Mesothelial cell of epicardium (in vitro differentiated cells): ENCODE measurements at regions not wholly inside any gene's neighbourhood (a gene's known extent, or its start where the extent isn't known, plus 50 kb on each side); places are given as distances from the start of the nearest gene placed in this dataset.

Source experiments
- DNase-seq, 2 experiments: peaks; one replicate each; pipeline ENCODE4 v3.0.0; 2021; ENCODE audit warnings: low spot score in 2 of 2; ENCODE audit not compliant: unreplicated experiment in 2 of 2
- H3K27ac Mint-ChIP-seq: 2 replicates; pipeline ENCODE4 v1.8.0; 2021; ENCODE audit warnings: mixed read lengths
- H3K27me3 Mint-ChIP-seq: 2 replicates; pipeline ENCODE4 v1.8.0; 2021; ENCODE audit warnings: low read depth, mixed read lengths
- H3K36me3 Mint-ChIP-seq: 2 replicates; pipeline ENCODE4 v1.8.0; 2021; ENCODE audit warnings: mixed read lengths
- H3K4me1 Mint-ChIP-seq: 2 replicates; pipeline ENCODE4 v1.8.0; 2021; ENCODE audit warnings: mixed read lengths
- H3K4me3 Mint-ChIP-seq: 2 replicates; pipeline ENCODE4 v1.8.0; 2021; ENCODE audit warnings: mild to moderate bottlenecking, moderate library complexity, mixed read lengths
- H3K9me3 Mint-ChIP-seq: 2 replicates; pipeline ENCODE4 v1.8.0; 2021; ENCODE audit warnings: mixed read lengths
- TF ChIP-seq, protein P1 (sequence below): fragments of 200-600 bp; sonication (generic); IDR thresholded peaks from one replicate; pipeline ENCODE4 v1.5.0; 2021; ENCODE audit warnings: antibody characterized with exemption; ENCODE audit not compliant: unreplicated experiment

DNA sequence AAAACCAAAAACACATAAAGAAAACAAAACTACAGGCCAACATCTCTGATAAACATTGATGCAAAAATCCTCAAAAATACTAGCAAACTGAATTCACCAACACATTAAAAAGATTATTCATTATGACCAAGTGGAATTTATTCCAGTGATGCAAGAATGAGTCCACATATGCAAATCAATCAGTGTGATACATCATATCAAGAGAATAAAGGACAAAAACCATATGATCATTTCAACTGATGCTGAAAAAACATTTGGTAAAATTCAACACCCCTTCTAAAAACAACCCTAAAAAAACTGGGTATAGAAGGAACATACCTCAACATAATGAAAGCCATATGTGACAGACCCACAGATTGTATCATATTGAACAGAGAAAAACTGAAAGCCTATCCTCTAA is 265.6 kb upstream of the DCBLD2 start:
- Mint-ChIP-seq H3K4me3 (no peak overlapping the region), H3K9me3 (peaks cover 4% of the 10 kb centered on the region), H3K36me3 (no peaks in the 10 kb centered on the region), H3K27me3 (peaks cover 3% of the 10 kb centered on the region), H3K27ac (no peak overlapping the region), H3K4me1 (no peaks in the 10 kb centered on the region)
- DNase-seq = no peak
- TF ChIP-seq, protein P1, sequence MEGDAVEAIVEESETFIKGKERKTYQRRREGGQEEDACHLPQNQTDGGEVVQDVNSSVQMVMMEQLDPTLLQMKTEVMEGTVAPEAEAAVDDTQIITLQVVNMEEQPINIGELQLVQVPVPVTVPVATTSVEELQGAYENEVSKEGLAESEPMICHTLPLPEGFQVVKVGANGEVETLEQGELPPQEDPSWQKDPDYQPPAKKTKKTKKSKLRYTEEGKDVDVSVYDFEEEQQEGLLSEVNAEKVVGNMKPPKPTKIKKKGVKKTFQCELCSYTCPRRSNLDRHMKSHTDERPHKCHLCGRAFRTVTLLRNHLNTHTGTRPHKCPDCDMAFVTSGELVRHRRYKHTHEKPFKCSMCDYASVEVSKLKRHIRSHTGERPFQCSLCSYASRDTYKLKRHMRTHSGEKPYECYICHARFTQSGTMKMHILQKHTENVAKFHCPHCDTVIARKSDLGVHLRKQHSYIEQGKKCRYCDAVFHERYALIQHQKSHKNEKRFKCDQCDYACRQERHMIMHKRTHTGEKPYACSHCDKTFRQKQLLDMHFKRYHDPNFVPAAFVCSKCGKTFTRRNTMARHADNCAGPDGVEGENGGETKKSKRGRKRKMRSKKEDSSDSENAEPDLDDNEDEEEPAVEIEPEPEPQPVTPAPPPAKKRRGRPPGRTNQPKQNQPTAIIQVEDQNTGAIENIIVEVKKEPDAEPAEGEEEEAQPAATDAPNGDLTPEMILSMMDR = no peak

DNA sequence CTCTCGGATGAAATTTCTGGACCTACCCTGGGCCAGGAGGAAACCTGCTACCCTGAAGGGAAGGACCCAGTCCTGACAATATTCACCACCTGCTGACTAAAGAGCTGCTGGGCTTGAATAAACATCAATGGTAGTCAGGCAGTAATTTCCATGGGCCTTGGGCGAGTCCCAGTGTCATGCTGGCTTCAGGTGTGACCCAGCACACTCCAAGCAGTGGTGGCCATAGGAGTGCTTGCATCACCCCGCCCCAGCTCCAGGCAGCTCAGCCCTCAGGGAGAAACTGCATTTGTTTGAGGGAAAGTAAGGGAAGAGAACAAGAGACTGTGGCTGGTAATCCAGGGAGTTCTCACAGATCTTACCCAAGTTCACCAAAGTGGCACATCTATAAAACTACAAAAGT is 261.8 kb upstream of the DCBLD2 start:
- Mint-ChIP-seq H3K4me1 (no peaks in the 10 kb centered on the region), H3K27ac (no peak overlapping the region), H3K4me3 (no peak overlapping the region), H3K36me3 (no peaks in the 10 kb centered on the region), H3K27me3 (peaks cover 3% of the 10 kb centered on the region), H3K9me3 (peaks cover 10% of the 10 kb centered on the region)
- TF ChIP-seq, protein P1 = no peak
- DNase-seq = no peak

DNA sequence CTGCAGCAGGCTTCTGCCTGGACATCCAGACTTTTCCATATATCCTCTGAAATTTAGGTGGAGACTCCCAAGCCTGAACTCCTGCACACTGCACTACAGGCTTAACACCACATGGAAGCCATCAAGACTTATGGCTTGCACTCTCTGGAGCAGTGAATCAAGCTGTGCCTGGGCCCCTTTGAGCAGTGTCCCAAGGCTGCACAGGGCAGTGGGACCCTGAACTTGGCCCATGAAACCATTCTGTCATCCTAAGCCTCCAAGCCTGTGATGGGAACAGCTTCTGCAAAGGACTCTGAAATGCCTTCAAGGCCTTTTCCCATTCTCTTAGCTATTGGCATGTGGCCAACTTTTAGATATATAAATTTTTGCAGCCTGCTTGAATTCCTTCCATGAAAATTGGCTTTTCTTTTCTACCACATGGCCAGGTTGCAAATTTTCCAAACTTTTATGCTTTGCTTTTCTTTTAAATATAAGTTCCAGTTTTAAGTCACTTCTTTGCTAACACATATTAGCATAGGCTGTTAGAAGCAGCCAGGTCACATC is 257.8 kb upstream of the DCBLD2 start:
- Mint-ChIP-seq H3K36me3 (no peaks in the 10 kb centered on the region), H3K27me3 (no peaks in the 10 kb centered on the region), H3K9me3 (peaks cover 30% of the 10 kb centered on the region), H3K4me1 (no peaks in the 10 kb centered on the region), H3K27ac (no peak overlapping the region), H3K4me3 (no peak overlapping the region)
- no peak for DNase-seq
- TF ChIP-seq, protein P1 = no peak

DNA sequence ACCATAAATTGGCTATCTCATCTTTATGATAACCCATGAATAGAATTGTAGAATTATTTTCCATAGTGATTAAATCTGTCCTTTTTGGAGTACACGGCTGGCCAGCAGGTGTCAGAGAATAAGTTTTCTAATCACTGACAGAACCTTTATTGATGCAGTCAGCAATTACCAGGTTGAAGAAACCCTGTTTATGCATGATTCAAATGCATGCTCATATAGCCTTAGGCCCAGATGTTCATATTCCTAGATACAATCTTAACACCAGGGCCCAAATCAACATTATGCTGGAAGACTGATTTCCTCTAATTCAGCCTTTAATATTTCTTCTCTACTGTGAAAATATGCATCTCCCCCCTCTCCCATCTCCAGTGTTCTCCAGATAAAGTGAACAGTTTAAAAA is 243.5 kb upstream of the DCBLD2 start:
- Mint-ChIP-seq H3K4me1 (no peaks in the 10 kb centered on the region), H3K36me3 (no peaks in the 10 kb centered on the region), H3K9me3 (peaks cover 9% of the 10 kb centered on the region), H3K27ac (no peak overlapping the region), H3K4me3 (no peak overlapping the region), H3K27me3 (no peaks in the 10 kb centered on the region)
- no peak for DNase-seq
- TF ChIP-seq, protein P1 = no peak

DNA sequence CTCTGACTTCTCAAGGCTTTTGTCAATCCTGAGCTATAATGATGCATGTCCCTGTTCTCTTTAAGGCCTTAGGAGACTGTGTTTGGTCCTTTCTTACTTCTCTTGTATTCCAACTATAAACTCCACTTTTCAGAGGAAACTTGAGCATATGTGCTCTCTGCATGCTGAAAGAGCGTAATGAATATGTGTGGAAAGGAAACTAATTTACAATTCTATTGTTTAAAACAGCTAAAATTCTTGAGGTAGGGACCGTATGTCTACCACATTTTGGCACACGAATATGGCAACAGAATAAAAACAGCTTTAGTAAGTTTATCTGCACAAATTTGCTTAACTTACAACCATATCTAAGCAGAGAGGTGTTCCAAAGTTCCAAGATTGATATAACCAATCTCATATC is 242.0 kb upstream of the DCBLD2 start:
- TF ChIP-seq, protein P1 = no peak
- no peaks in the 10 kb centered on the region for H3K4me1 Mint-ChIP-seq
- no peaks in the 10 kb centered on the region for H3K27me3 Mint-ChIP-seq
- no peaks in the 10 kb centered on the region for H3K36me3 Mint-ChIP-seq
- H3K4me3 Mint-ChIP-seq = no peak overlapping the region
- no peak overlapping the region for H3K27ac Mint-ChIP-seq
- DNase-seq = no peak
- H3K9me3 Mint-ChIP-seq = peaks cover 14% of the 10 kb centered on the region

DNA sequence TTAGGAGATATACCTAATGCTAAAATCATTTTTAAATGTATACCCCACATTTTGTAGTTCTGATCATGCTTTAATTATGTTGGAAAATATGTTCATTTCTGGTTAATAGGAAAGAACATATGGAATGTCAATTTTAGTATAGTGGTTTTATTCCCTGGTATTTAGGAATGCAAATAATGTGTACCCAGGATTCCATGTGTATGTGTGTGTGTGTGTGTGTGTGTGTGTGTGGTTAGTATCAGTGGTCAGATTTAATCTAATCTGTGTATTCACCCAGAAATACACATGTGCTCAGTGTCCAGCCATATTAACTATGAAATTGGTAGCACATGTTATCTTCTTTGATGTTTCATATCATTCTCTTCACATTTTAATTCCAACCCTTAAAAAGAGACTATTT is 233.5 kb upstream of the DCBLD2 start:
- TF ChIP-seq, protein P1 = no peak
- no peak overlapping the region for H3K27ac Mint-ChIP-seq
- H3K9me3 Mint-ChIP-seq = peaks cover 21% of the 10 kb centered on the region
- no peak overlapping the region for H3K4me3 Mint-ChIP-seq
- H3K4me1 Mint-ChIP-seq = no peaks in the 10 kb centered on the region
- no peaks in the 10 kb centered on the region for H3K27me3 Mint-ChIP-seq
- no peak for DNase-seq
- H3K36me3 Mint-ChIP-seq = no peaks in the 10 kb centered on the region
